Activated T-helper 1 cell treated with anti-CD3 and anti-CD28 coated beads, Interleukin-2, amount 50 U/mL, for 16 hours (primary cell): ENCODE measurements at regions not wholly inside any gene's neighbourhood (a gene's known extent, or its start where the extent isn't known, plus 50 kb on each side); places are given as distances from the start of the nearest gene placed in this dataset.

Experiments used
- DNase-seq, 2 donors: peaks; one replicate each; pipeline ENCODE4 v3.0.0-alpha.2; 2020; ENCODE audit warnings: low read depth in 1 of 2, low spot score in 1 of 2

DNA sequence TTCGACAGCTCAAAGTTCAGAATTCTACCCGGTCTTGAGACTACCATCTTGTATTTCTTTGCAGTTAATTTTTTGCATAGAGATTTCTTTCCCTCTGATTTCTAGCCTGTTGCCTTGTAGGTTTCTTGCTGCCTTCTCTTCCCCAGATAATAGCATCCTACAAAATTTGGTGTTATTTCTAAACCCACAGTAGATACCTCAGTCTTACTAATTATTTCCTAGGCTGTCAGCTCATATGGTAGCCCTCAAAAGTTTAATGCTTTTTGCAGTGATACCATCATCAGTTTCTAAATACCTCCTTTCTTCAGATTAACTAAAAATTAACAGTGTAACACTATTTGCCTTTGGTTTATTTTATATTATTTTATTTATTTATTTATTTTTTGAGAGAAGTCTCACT is 61.9 kb upstream of the TMPO start:
- no peak for DNase-seq

DNA sequence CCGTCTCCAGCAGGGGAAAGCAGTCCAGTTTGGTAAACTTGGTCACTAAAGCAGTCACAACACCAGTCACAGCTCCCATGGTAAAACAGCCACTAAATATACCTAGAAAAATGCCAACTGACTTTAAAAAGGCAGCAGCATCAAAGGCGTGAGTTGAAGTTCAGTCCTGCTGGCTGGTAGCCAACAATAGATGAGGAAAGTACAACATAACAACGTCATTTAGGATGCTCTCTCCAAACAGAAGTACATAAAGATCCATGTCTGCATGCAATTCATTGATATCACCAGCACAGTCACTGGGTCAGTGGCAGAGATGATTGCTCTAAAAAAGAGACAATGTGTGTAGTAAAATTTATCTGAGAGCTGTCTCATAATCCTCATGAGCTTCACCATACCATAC is 59.3 kb upstream of the TMPO start:
- DNase-seq: no peak

DNA sequence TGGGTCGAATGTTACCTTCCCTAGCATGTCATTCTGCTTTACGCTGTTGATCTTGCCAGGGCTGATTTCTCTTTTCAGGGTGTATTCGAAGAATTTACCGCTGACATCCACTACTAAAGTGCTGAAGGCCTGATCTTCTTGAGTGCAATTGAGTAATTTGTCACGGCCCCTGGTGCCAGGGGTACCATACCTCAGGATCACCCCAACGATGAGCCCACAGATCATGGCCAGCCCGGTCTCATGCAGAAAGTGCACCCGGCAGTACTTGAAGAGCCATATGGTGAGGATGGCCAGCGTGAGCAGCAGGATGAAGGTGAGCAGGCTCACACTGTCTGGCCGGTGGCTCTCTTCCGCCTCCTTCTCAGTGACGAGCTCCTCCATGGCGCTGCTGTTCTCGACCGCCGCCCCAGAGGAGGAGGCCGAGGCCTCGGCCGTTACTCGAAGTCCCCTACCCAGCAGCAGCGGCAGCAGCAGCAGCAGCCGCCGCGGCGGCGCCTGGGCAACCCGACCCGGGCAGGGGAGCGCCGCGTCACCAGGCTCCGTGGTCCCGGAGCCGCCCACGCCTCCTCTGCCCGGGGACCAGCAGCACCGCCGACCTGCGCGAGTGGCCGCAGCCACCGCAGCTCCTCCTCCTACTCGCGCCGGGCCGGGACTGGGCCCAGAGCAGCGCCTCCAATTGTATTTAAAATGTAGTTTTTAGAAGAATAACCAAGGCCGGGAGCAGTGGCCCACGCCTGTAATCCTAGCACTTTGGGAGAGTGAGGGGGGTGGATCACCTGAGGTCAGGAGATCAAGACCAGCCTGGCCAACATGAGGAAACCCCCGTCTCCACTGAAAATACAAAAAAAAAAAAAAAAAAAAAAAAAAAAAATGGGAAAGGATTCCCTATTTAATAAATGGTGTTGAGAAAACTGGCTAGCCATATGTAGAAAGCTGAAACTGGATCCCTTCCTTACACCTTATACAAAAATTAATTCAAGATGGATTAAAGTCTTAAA is 58.5 kb upstream of the TMPO start:
- DNase-seq: no peak

DNA sequence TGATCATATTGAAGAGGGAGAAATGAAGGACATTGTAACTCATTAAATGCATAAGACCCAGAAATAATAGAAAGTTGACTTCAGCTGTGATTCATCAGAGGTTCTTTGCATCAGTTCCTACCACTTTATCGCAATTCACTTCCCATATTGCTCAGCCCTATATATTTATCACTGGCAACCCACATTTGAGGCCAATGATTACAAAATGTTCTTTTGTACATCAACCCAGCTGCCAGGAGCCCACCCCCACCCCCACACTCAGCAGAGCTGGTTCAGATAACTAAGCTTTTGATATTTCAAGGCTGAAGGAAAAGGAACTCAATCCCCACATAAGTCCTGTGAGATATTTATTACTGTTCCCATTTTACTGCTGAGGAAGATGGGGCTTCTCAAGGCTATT is 51.2 kb upstream of the TMPO start:
- DNase-seq: no peak

DNA sequence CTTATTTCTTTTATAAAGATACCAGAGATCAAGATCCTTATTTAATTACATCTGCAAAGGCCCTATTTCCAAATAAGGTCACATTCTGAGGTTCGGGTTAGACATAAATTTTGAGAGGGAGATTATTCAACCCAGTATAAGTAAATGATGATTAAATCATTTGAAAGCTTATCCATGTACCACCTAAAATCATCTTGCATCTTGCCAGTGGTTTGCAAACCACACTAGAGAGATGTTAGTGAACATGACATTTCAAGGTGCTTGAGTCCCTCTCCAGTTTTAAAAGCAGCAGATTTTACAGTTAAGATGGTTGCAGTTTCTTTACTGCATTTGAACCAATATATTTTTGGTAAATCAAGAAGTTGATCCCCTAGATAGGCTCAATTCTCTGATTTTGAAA is 49.9 kb upstream of the TMPO start:
- DNase-seq: no peak
